ENCODE measurements at regions not wholly inside any gene's neighbourhood (a gene's known extent, or its start where the extent isn't known, plus 50 kb on each side); places are given as distances from the start of the nearest gene placed in this dataset.

GRCh38 chr2:173537694-173538093 is 183.0 kb downstream of the CDCA7 start:
- Histone ChIP-seq H3K4me3 (no peak overlapping the region), H3K9me3 (no peaks in the 10 kb centered on the region), H3K27ac (no peak overlapping the region), H3K36me3 (no peaks in the 10 kb centered on the region), H3K4me1 (ENCODE audit: insufficient read depth) (no peaks in the 10 kb centered on the region), H3K27me3 (no peaks in the 10 kb centered on the region)
- no peak for TF ChIP-seq EP300 (IDR thresholded peaks at IDR 0.05)
- no peak for TF ChIP-seq CTCF (IDR thresholded peaks at IDR 0.05)
- no peak for TF ChIP-seq POLR2A (IDR thresholded peaks at IDR 0.05)
- intact Hi-C loops (cut with DNase I): no loop called here
- no peak for DNase-seq
- 43 to 58% (median 44%) methylated on average over 2 of the region's 2 CpGs for WGBS, 3 donors

GRCh38 chr2:173539615-173540014 is 184.9 kb downstream of the CDCA7 start:
- no peak for DNase-seq
- Histone ChIP-seq H3K27me3 (no peaks in the 10 kb centered on the region), H3K4me1 (ENCODE audit: insufficient read depth) (no peaks in the 10 kb centered on the region), H3K36me3 (no peaks in the 10 kb centered on the region), H3K4me3 (no peak overlapping the region), H3K9me3 (no peaks in the 10 kb centered on the region), H3K27ac (no peak overlapping the region)
- intact Hi-C loops (cut with DNase I): no loop called here
- no peak for TF ChIP-seq CTCF (IDR thresholded peaks at IDR 0.05)
- TF ChIP-seq POLR2A (IDR thresholded peaks at IDR 0.05): no peak
- no peak for TF ChIP-seq EP300 (IDR thresholded peaks at IDR 0.05)
- 92 to 96% (median 95%) methylated on average over 2 of the region's 2 CpGs for whole genome bisulfite sequencing, 3 donors

GRCh38 chr2:173544641-173545363 is 190.1 kb downstream of the CDCA7 start:
- Histone ChIP-seq H3K4me1 (ENCODE audit: insufficient read depth) (no peaks in the 10 kb centered on the region), H3K27ac (no peak overlapping the region), H3K9me3 (no peaks in the 10 kb centered on the region), H3K36me3 (no peaks in the 10 kb centered on the region), H3K4me3 (no peak overlapping the region), H3K27me3 (no peaks in the 10 kb centered on the region)
- 70 to 91% (median 77%) methylated on average over 6 of the region's 6 CpGs for WGBS, 3 donors
- no peak for DNase-seq
- TF ChIP-seq CTCF (IDR thresholded peaks at IDR 0.05): no peak
- no peak for TF ChIP-seq POLR2A (IDR thresholded peaks at IDR 0.05)
- TF ChIP-seq EP300 (IDR thresholded peaks at IDR 0.05): no peak
- intact Hi-C loops (cut with DNase I): no loop called here

- WGBS, 3 donors: 67 to 73% (median 69%) methylated on average over 3 of the region's 3 CpGs
- DNase-seq: no peak
- H3K36me3 ChIP-seq: no peaks in the 10 kb centered on the region
- no peaks in the 10 kb centered on the region for H3K9me3 ChIP-seq
- intact Hi-C loops (cut with DNase I): no loop called here
- no peak overlapping the region for H3K27ac ChIP-seq
- H3K4me3 ChIP-seq: no peak overlapping the region
- H3K27me3 ChIP-seq: no peaks in the 10 kb centered on the region
- no peaks in the 10 kb centered on the region for H3K4me1 ChIP-seq (ENCODE audit: insufficient read depth)
- TF ChIP-seq POLR2A (IDR thresholded peaks at IDR 0.05) (no peak), EP300 (IDR thresholded peaks at IDR 0.05) (no peak), CTCF (IDR thresholded peaks at IDR 0.05) (no peak)
These were observed 190.7 kb downstream of the CDCA7 start for GRCh38 chr2:173545364-173545763.

Measured in ovary (tissue), 7 donors.